ENCODE measurements at regions not wholly inside any gene's neighbourhood (a gene's known extent, or its start where the extent isn't known, plus 50 kb on each side); places are given as distances from the start of the nearest gene placed in this dataset.

DNA sequence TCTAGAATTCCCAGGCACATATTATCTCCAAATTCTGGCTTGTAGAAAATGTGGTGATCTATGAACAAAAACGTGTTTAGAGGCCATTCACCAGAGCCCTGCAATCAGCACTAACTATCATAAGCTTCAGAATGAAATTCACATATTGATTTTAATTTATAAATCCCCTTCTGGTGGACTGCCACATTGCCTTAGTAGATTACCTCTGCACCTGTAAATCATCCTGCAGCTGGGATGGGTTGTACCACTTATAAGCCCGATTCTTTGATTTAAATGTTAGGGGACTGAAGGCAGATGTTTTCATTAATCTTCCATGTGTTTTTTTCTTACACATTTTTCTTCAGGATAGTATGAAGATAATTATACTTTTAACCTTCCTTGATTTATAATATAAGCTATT is 140.7 kb upstream of the PTPRD start:
- DNase-seq = no peak
- TF ChIP-seq GATA1 (IDR thresholded peaks at IDR 0.05; ENCODE audit: low read depth, low read length) (no peak), POLR2A (IDR thresholded peaks at IDR 0.05; ENCODE audit: low read length) (no peak)

DNA sequence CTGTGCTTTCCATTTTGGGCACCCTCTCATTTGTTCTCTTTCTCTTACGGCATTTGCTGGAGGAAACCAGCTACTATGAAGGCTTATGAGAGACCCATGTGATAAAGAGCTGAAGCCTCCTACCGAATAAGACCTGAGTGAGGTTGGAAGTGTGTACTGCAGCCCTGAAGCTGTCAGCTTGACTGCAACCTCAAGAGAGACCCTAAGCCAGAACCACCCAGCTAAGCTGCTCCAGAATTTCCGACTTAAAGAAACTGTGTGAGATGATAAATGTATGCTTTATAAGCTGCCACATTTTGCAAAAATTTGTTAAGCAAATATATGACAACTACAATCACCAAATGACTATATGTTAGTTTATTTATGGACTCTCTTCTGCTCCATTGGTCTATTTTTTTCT is 151.7 kb upstream of the PTPRD start:
- DNase-seq = no peak
- TF ChIP-seq POLR2A (IDR thresholded peaks at IDR 0.05; ENCODE audit: low read length) = no peak
- TF ChIP-seq GATA1 (IDR thresholded peaks at IDR 0.05; ENCODE audit: low read depth, low read length) = no peak

DNA sequence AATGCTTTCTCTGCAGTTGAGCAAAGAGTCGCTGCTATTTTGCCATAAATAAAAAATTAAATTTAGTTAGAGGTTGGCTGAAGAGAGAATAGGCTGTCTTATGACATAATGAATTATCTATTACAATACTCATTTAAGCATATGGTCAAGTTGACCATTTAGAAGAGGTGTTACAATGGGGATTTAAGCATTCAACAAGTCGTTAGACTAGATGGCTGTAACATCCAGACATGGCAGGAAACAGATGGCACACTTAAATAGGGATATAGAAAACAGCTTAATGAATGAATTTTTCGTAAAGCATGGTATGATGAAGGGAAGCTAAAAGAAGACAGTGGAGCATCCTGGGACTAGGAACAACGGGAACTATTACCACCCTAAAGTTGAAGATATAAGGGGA is 160.3 kb upstream of the PTPRD start:
- TF ChIP-seq GATA1 (IDR thresholded peaks at IDR 0.05; ENCODE audit: low read depth, low read length) = no peak
- TF ChIP-seq POLR2A (IDR thresholded peaks at IDR 0.05; ENCODE audit: low read length) = no peak
- DNase-seq = no peak

DNA sequence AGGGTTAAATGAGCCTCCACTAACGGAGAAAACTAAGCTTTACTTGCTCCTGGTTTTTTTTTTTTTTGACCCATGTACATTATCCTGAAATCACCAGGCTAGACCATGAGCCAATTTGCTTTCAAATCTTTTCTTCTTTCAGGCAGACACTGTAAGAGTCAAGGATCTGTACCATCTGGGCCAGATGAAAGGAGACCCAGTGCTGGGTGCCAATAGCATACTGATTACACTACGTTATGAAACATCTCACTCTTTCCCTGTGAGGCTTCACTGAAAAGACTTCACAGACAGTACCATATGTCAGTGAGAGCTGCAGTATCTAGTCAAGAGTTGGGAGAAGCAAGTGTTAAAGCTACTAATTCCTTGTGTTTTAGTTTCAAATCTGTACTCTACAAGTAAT is 161.2 kb upstream of the PTPRD start:
- no peak for DNase-seq
- TF ChIP-seq GATA1 (IDR thresholded peaks at IDR 0.05; ENCODE audit: low read depth, low read length) (no peak), POLR2A (IDR thresholded peaks at IDR 0.05; ENCODE audit: low read length) (no peak)

DNA sequence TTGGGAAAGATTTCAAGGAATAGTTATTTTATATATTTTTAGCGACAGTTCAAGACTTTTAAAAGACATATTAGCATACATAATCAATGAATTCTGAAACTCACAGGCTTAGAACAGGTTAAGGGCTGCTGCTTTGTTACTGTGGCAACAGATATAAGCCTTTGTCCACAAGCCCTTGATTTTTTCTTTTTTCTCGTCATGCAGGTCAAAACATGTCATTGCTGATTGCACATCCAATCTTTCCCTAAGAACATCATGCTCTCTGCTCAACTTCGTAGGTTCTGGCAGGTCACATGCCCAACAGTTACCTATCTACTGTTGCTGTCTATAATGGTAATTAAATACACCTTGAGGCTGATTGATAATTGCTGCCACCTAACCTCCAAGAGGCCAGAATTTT is 172.5 kb upstream of the PTPRD start:
- no peak for DNase-seq
- no peak for TF ChIP-seq POLR2A (IDR thresholded peaks at IDR 0.05; ENCODE audit: low read length)
- TF ChIP-seq GATA1 (IDR thresholded peaks at IDR 0.05; ENCODE audit: low read depth, low read length) = no peak

DNA sequence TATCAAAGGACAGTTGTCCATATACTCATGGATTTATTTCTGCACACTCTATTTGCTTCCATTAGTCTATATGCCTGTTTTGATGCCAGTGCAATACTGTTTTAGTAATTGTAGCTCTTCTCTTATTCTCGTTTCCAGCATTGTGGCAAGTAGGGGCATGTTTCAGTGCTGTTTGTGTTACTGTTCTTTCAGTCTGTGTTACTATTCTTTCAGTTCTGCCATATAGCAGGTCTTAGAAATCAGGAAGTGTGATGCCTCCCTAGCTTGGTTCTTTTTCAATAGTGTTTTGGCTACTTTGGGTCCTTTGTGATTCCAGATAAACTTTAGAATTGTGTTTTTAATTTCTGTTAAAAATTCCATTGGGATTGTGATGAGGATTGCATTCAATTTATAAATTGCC is 180.5 kb upstream of the PTPRD start:
- no peak for DNase-seq
- TF ChIP-seq GATA1 (IDR thresholded peaks at IDR 0.05; ENCODE audit: low read depth, low read length) (no peak), POLR2A (IDR thresholded peaks at IDR 0.05; ENCODE audit: low read length) (no peak)

DNA sequence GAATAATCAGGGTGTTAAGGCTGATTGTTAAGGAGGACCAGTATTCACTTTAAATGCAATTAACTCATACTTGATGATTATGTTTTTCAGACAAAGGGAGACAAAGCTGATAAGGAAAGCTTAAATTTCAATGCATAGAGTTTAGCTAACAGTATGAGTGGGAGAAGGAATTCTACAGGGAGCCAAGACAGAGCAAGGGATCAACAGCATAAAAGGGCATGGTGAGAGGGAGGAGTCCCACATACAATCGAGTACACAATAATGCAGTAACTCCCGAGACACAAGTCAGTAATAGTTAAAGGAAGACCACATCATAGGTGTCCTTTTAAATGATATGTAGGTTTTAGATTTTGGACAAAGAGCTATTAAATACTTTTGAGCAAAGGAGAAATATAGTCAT is 191.7 kb upstream of the PTPRD start:
- DNase-seq = no peak
- no peak for TF ChIP-seq GATA1 (IDR thresholded peaks at IDR 0.05; ENCODE audit: low read depth, low read length)
- TF ChIP-seq POLR2A (IDR thresholded peaks at IDR 0.05; ENCODE audit: low read length) = no peak

DNA sequence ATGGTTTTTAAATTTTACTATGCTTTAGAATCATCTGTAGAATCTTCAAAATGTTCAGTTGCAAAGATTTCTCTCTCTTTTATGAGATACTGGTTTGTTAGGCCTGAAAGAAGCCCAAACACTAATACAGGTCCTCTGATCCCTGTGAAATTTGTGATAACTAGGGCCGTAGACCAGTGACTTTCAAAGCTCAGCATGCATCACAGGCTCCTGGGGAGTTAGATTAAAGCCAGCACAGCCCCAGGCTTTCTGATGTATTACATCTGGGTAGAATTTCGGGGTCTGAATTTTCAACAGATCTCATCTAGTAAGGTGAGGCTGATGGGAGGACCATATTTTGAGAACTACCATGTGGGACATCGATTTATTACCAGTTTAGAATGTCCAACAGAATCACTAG is 194.1 kb upstream of the PTPRD start:
- DNase-seq = no peak

DNA sequence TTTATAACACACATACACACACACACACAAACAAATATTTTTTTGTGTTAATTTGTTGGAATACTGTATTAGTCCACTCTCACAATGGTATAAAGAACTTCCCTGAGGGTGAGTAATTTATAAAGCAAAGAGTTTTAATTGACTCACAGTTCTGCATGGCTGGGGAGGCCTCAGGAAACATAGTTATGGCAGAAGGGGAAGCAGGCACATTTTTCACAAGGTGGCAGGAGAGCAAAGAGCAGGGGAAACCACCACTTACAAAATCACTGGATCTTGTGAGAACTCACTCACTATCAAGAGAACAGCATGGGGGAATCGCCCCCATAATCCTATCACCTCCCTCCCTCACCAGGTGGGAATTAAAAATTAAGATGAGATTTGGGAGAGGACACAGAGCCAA is 205.4 kb upstream of the PTPRD start:
- DNase-seq = no peak
- TF ChIP-seq GATA1 (IDR thresholded peaks at IDR 0.05; ENCODE audit: low read depth, low read length) = no peak
- TF ChIP-seq POLR2A (IDR thresholded peaks at IDR 0.05; ENCODE audit: low read length) = no peak

More for the DNA sequence above, 194.1 kb upstream of the PTPRD start:
- no peak for TF ChIP-seq POLR2A (IDR thresholded peaks at IDR 0.05; ENCODE audit: low read length)
- TF ChIP-seq GATA1 (IDR thresholded peaks at IDR 0.05; ENCODE audit: low read depth, low read length) = no peak

DNA sequence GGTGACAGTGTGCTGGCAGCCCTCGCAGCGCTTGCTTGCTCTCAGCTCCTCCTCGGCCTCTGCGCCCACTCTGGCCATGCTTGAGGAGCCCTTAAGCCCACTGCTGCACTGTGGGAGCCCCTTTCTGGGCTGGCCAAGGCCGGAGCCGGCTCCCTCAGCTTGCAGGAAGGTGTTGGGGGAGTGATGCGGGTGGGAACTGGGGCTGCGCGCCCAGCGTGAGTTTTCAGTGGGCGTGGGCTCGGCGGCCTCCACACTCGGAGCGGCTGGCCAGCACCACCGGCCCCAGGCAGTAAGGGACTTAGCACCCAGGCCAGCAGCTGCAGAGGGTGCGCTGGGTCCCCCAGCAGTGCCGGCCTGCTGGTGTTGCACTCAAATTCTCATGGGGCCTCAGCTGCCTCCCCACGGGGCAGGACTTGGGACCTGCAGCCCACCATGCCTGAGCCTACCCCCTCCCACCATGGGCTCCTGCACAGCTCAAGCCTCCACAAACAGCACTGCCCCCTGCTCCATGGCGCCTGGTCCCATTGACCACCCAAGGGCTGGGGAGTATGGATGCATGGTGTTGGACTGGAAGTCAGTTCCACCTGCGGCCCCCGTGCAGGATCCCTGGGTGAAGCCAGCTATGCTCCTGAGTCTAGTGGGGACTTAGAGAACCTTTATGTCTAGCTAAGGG is 223.1 kb upstream of the PTPRD start:
- DNase-seq = no peak
- TF ChIP-seq POLR2A (IDR thresholded peaks at IDR 0.05; ENCODE audit: low read length) = no peak
- no peak for TF ChIP-seq GATA1 (IDR thresholded peaks at IDR 0.05; ENCODE audit: low read depth, low read length)

DNA sequence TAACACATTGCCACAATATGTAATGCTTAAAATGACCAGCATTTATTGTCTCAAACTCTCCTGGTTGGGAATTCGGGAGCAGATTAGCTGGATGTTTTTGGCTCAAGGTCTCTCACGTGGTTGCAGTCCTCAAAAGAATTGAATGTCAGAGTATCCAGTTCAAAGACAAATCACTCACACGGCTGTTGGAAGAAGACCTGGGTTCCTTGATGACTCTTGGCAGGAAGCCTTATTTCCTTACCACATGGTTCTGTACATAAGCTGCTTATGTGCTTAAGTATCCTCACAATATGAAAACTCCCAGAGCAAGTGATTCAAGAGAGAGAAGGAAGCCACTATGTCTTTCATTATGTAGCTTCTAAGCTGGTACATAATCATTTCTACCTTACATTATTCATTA is 230.3 kb upstream of the PTPRD start:
- TF ChIP-seq GATA1 (IDR thresholded peaks at IDR 0.05; ENCODE audit: low read depth, low read length) (no peak), POLR2A (IDR thresholded peaks at IDR 0.05; ENCODE audit: low read length) (no peak)
- no peak for DNase-seq

DNA sequence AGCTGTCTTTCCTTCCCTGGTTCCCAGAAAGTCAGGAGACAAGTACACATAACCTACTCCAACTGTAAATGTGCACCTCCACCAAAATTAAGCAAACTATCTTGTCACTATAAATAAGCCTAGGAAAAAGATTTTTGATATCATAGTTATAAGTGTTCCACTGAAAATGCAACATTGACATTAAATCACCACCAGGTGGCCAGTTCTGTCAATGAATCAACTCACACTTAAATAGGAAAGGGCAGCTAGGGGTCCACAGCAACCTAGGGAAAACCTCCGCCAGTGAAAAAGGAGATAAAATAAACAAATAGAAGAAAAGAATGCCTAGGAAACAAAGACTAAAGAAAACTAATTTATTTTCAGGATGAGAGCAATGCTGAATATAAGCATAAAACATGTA is 243.0 kb upstream of the PTPRD start:
- no peak for TF ChIP-seq GATA1 (IDR thresholded peaks at IDR 0.05; ENCODE audit: low read depth, low read length)
- TF ChIP-seq POLR2A (IDR thresholded peaks at IDR 0.05; ENCODE audit: low read length) = no peak
- DNase-seq = no peak

DNA sequence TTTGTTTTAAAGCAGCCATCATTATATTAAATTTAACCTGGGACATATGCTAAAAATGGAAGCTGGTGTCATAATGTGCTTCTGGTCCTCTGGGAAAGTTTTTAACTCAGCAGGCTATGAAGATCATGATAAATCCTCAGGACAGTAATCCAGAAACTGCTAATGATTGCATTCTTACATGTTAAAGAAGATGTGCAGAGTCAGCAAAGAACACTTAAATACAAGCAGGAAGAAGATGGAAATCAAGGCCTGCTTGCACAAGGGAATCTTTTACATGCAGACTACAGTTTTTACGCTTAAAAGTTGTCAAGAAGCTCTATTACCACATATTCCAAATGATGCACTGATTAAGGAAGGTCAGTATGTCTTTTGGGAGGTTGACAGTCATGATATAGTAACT is 246.0 kb upstream of the PTPRD start:
- DNase-seq = no peak
- TF ChIP-seq GATA1 (IDR thresholded peaks at IDR 0.05; ENCODE audit: low read depth, low read length) (no peak), POLR2A (IDR thresholded peaks at IDR 0.05; ENCODE audit: low read length) (no peak)

DNA sequence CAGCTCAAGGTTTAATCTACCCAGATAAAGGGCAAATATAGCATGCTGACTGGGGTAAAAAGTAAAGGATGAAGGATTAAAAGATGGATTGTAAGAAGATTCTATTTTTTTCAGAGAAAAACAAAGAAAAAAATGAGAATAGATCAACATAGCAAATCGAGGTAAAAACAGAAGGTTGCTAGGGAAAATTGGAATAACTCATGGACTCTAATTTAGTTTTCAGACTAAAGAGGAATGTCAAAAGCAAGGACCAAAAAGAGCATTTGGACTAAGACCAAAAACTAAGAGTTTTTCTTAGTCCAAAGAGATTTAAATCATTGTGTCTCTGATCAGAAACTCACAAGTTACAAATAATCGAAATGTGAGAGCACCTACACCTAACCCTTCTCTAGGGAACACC is 250.7 kb upstream of the PTPRD start:
- DNase-seq = no peak
- TF ChIP-seq POLR2A (IDR thresholded peaks at IDR 0.05; ENCODE audit: low read length) = no peak
- TF ChIP-seq GATA1 (IDR thresholded peaks at IDR 0.05; ENCODE audit: low read depth, low read length) = no peak

DNA sequence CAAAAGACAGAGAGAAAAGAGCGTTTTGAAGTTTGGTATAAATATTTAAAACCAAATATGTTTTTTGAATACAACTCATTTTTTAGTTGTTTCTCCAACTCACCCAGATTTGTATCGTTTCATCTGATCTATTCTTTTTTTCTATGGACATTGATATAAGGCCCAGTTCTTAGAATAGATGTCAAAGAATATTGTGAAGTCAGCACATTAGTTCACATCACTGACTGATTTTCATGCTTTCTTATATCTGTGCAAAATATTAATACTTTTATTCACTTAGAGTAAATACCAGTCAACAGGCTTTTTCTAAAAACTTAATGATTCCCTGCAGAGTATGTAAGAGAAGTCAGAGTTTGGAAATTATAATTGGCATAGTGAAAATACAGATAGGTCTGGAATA is 254.4 kb upstream of the PTPRD start:
- no peak for TF ChIP-seq POLR2A (IDR thresholded peaks at IDR 0.05; ENCODE audit: low read length)
- TF ChIP-seq GATA1 (IDR thresholded peaks at IDR 0.05; ENCODE audit: low read depth, low read length) = no peak
- DNase-seq = no peak

DNA sequence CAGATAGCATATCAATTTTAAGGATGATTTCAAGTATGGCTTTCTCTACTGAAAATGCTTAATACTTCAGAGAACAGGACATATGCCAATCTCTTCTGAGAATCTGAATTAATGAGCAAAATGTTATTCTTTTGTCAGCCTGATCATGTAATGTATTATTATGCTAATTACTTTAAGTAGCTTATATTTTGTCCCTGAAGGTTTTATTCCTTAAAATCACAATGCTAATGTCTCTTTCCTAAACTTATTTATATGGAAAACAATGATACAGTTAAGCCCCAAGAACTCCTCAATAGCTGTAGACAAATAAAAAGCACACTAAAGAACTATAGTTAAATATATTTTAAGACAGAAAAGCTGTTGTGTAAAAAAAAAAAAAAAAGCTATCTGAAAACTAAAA is 256.9 kb upstream of the PTPRD start:
- no peak for TF ChIP-seq GATA1 (IDR thresholded peaks at IDR 0.05; ENCODE audit: low read depth, low read length)
- TF ChIP-seq POLR2A (IDR thresholded peaks at IDR 0.05; ENCODE audit: low read length) = no peak
- no peak for DNase-seq
